ENCODE measurements at regions not wholly inside any gene's neighbourhood (a gene's known extent, or its start where the extent isn't known, plus 50 kb on each side); places are given as distances from the start of the nearest gene placed in this dataset.

DNA sequence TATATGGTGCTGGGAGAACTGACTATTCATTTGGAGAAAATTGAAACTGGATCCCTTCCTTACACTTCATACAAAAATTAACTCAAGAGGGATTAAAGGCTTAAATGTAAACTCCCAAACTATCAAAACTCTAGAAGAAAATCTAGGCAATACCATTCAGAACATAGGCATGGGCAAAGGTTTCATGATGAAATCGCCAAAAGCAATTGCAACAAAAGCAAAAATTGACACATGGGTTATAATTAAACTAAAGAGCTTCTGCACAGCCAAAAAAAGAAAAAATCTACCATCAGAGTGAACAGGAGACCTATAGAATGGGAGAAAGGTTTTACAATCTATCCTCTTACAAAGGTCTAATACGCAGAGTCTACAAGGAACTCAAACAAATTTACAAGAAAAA lies 851.3 kb upstream of the MAN1A1 start:
- no peak for DNase-seq

- no peak for DNase-seq
Observed at GRCh38 chr6:120198033-120198432, 848.5 kb upstream of the MAN1A1 start.

DNA sequence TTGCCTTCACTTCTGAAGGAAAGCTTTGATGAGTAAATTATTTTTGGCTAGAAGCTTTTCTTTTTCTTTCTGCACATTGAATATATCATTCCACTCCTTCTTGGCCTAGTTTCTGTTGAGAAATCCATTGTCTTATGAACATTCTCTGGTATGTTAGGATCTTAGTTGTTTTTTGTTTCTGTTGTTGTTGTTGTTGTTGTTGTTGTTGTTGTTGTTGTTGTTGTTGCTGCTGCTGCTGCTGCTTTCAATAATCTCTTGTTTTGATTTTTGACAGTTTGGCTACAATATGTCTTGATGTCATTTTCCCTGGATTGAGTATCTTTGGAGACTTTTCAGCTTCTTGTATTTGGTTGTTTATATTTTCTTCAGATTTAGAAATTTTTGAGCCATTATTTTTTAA lies 836.5 kb upstream of the MAN1A1 start:
- DNase-seq: no peak

DNA sequence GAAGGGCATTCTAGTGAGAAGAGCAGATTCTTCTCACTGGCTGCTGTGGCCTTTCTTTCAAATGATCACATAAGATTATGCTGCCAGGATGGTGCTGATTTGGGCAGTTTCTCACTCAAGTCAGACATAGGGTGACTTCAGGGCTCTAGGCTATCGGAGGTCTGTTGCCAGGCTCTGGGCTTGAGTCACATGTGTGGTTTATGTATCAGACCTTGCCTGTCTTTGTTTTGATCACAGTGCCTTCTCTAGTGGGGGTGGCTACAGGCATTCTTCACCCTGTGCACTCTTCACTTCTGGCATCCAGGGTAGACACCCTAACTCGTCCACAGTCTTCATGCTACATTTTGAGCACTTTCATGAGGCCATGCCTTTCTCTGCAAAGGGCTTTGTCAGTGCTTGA lies 823.7 kb upstream of the MAN1A1 start:
- no peak for DNase-seq

DNA sequence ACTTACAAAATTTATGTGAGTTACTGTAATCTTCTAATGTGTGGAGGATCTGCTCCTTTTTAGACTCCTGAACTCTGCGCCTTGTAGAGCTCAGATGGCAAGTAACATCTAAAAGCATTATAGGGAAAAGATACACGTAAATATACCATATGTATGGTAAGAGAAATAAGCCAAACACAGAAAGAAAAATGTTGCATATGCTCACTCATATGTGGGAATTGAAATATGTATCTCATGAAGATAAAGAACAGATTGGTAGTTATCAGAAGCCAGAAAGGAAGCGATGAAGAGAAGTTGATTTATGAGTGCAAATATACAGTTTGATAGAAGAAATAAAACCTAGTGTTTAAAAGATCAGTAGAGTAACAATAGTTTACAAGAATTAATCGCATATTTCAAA lies 815.0 kb upstream of the MAN1A1 start:
- no peak for DNase-seq

- DNase-seq: no peak
Observed at GRCh38 chr6:120157873-120158272, 808.3 kb upstream of the MAN1A1 start.

DNA sequence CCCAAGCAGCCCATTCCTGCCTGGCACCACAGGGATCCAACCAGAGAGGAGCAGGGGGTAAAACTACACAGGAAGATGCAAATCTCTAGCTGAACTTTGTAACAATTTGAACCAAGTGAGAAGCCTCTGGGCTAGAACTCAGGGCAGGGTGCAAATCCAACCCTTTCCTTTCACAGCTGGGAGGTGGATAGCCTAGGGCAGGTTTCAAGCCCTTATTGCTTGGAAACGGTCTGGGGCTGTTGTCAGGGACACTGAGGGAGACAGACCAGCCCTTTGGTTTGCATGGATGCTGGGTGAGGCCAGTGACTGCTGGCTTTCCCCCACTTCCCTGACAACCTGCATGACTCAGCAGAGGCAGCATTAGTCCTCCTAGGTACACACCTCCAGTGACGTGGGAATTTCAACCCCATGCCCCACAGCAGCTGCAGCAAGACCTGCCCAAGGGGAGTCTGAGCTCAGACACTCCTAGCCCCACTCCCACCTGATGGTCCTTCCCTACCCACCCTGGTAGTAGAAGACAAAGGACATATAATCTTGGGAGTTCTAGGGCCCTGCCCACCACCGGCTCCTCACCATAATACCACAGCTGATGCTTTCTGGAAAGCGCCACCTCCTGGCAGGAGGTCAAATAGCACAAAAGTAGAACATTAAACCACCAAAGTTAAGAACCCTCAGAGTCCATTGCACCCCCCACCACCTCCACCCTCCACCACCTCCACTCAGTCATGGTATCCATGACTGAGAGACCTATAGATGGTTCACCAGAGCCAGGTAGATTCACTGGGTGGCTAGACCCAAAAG lies 797.7 kb upstream of the MAN1A1 start:
- no peak for DNase-seq

DNA sequence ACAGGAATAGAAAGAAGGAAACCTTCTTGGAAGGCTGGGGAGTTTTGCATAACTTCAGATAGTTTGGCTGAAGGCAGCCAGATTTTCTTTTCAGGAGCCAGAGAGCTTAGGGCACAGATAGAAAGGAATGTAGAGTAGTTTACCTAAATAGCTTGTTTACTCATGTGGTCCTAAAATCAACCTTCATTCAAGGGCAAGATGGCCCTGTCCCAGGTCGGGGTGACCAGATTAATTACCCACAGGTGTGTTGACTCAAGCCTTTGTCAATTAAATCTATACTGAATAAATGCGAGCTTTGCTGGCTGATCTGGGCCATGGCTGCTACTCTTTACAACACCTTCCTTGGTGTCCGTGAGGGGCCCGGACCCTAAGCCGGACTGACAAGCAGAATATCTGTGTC lies 792.0 kb upstream of the MAN1A1 start:
- no peak for DNase-seq

- DNase-seq: no peak
Observed at GRCh38 chr6:120137492-120137891, 787.9 kb upstream of the MAN1A1 start.

DNA sequence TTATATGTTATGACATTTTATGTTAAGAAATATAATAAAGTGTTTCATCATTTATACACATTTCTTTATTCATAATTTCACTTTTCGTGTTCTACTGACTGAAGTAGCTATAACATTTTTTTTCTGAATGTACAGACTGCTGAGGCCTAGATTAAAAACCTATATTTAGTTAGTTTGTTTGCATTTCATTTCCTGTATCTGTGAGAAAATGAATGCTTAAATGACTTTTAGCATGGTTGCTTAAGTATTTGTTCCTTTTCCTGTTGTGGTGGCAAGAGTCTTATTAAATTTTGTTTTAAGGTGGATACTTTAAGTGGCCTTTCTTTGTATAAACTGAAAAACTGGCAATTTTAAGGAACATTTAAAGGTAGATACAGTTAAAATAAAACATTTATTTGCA lies 779.7 kb upstream of the MAN1A1 start:
- no peak for DNase-seq

DNA sequence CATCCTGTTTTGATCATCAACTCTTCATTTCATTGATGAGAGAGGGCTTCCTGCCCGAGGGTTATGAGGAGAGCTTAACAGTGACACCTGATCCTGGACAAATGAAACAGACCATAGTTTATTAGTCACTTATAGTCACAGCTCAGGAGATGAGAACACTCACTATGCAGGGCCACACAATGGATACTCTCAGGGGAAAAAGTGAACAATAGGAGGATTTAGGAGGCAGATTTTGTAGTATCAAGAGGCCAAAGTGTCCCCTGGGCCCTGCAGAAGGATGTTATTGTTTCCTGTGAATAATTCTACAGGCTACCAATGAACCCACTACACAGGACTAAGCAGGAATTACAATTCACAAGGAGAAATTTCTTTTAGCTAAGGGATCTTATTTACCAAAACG lies 772.8 kb upstream of the MAN1A1 start:
- DNase-seq: no peak

DNA sequence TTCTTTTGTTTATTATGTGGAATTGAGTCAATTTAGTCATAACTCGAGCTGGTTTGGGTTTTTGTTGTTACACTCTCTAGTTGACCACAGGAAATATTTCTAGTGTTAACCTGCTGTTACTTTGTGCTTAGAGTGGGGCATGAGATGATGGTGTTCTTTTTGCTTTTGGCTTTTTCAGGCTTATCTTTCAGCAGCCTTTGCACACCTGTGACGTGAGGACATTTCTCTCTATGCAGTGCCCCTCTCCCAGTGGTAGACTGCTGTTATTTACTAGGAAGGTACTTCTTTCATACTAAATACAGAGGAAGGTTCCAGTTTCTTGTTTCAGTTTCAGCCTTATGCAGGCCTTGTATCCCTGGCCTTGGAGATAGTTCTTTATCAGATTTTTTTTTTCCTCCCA lies 766.8 kb upstream of the MAN1A1 start:
- DNase-seq: no peak

DNA sequence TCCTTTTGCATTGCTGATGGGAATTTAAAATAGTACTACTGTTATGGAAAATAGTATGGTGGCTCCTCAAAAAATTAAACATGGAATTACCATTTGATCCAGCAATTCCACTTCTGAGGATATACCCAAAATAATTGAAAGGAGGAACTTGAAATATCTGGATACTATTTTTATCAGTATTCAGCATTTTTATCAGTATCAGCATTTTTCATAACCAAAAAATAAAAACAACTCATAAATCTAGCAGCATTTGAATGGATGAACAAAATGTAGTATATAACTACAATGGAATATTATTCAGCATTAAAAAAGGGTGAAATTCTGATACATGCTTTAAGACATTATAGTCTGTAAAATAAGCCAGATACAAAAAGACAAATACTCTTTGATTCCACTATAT lies 763.4 kb upstream of the MAN1A1 start:
- no peak for DNase-seq

DNA sequence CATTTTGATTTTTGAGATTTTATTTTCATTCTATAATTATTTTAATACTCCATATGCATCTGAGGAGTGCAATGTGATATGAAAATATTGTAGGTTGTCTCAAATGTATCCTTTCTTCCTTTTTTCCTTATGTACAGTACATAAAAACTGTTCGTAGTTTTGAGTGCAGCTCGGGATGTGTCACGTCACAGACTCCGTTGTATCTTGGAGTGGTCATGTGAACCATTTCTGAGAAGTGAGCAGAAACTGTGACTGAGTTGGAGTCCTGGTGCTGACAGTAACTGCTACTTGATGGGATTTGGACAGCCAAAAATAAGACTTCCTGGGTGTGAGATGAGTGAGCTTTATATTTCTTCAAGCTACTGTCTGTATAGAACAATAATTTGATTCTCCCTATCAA lies 761.4 kb upstream of the MAN1A1 start:
- DNase-seq: no peak

DNA sequence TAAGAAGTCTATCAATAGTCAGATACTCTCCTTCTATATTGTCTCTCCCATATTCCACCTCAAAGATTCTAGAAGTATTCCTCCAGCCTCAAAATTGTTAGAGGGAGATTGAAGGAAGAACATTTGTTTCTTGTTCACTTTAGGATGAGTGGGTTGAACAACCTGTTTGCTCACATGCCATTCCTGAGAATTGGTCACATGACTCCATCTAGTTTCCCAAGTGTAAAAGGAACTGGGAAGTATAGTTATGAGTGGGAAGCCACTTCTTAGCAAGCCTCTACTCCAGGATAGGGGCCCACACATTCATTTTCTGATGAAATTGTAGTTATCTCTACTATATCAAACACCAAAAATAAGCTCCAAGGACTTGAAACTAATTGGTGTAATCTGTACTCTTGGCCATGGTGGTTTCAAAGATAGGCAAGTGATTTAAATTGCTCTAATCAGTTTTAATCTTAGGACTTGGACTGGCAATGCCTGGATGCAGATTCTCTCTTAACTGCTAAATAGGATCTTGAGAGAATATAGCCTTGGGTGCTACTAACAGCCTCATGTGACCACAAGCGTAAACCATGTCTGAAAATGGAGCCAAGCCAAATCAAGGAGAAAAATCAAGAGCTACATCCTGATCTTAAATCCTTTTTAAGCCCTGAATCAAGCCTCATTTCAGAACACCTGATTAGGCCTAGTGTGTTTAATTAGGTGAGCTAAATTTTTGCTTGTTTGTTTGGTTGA lies 758.7 kb upstream of the MAN1A1 start:
- DNase-seq: no peak

GRCh38 chr6:120103618-120104017 lies 754.1 kb upstream of the MAN1A1 start:
- DNase-seq: no peak

DNA sequence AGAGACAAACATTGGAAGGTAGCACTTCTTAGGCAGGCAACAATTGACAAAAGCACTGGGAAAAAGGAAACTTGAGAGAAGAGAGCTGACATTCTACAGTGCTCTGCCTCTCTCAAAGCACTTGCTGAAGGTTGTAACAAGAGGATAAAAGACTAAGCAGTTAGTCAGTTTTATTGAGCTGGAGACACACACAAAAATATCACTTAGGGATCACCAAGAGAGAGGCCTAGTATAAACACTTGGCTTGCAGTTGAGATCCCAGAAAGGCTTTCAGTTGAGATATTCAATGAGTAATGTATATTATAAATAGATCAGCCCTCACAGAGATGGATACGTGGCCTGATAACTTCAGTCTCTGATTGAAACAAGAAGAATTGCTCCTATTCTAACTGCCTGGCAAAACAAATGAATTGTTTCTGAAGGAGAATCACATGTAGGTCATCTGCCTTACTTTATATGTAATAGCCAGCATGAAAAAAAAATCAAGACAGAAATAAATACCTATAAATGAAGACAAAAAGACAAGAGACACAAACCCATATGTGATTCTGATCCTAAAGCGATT lies 747.2 kb upstream of the MAN1A1 start:
- DNase-seq: no peak

DNA sequence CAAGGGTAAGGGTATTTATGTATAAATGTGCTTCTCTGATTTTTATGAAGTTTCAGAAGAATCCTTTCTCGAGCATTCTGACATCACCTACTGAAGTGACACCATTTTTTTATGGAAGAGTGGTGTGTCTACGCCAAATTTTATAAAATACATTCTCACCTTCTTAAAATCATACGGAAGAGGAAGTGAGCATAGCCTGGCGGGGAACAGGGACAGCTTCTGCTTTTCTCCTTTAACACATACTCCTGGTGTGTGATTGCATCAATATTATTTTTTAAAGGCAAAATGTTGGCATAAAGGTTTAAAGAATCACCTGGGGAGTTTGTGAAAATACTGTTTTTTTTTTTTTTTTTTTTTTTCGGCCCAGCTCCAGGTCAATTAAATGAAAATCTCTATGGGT lies 733.6 kb upstream of the MAN1A1 start:
- DNase-seq: no peak

- DNase-seq: peak; percentile 5 to 46
Observed at GRCh38 chr6:120077489-120077888, 727.9 kb upstream of the MAN1A1 start.

DNA sequence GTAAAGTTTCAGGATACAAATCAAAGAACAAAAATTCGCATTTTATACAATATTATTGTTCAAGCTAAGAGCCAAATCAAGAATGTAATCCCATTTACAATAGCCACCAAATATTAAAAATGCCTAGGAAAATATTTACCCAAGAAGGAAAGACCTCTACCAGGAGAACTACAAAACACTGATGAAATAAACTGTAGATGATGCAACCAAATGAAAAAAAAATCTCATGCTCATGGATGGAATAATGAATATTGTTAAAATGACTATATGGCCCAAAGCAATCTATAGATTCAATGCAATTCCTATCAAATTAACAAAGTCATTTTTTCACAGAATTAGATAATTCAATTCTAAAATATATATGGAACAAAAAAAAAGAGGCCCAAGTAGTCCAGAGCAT lies 708.8 kb upstream of the MAN1A1 start:
- DNase-seq: no peak

DNA sequence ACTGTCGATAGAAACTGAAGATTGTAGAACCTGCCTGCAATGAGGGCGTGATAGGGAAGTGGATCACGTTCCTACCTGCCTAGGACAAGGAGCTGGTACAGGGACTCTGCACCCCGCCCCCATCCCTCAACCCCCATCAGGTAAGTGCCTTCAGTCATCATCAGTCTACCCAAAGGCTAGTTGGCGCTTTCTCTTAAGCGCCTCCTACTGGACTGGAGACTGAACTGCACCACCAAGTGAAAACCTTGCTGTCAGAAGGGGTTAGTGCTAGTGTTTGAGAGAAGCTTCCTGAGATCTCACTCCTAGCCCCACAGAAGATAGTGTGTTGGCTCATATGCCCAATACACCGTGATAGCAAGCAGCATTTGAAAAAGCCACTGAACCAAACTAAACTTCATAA lies 706.5 kb upstream of the MAN1A1 start:
- no peak for DNase-seq

- no peak for DNase-seq
Observed at GRCh38 chr6:120055071-120055470, 705.5 kb upstream of the MAN1A1 start.

DNA sequence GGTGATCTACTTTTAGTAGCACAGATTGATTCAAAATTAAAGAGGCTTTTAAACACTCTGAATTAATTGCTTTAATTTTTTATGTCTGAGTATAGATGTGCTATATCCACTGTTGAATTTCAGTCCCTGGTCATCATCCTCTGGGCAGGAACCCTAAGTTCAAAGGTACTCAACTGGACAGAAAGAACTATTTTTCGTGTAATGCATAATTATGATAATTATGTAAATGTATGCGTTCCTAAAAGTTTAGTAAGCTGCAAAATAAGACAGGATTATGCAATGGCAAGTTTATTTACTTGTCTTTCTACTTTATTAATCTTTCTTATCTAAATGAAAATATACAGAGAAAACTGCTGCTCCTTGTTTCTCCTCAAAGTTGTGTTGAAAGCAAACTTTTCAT lies 690.1 kb upstream of the MAN1A1 start:
- DNase-seq: no peak

- no peak for DNase-seq
Observed at GRCh38 chr6:120031837-120032236, 682.3 kb upstream of the MAN1A1 start.

Measured in NCI-H526 (cell line).